ENCODE measurements at regions not wholly inside any gene's neighbourhood (a gene's known extent, or its start where the extent isn't known, plus 50 kb on each side); places are given as distances from the start of the nearest gene placed in this dataset.
A peak's percentile ranks its signal among the peaks of the same experiment; 100 is the strongest.

GRCh38 chr5:155870636-155871035 lies 456.3 kb upstream of the SGCD start:
- Histone ChIP-seq H3K4me3 (ENCODE audit: low read length) (no peak overlapping the region), H3K27ac (ENCODE audit: low read depth, low read length) (no peak overlapping the region), H3K4me1 (ENCODE audit: control insufficient read depth, insufficient read depth, low read length) (peaks cover 3% of the 10 kb centered on the region), H3K36me3 (ENCODE audit: control insufficient read depth, insufficient read depth, low read length) (no peaks in the 10 kb centered on the region), H3K9me3 (ENCODE audit: control insufficient read depth, low read length) (no peaks in the 10 kb centered on the region), H3K9ac (ENCODE audit: extremely low read depth, low read length, poor library complexity, severe bottlenecking) (no peak overlapping the region), H3K27me3 (ENCODE audit: control insufficient read depth, insufficient read depth, low read length, poor library complexity, severe bottlenecking) (no peaks in the 10 kb centered on the region)
- no peaks in the 10 kb centered on the region for H3K9me3 Mint-ChIP-seq
- peaks cover 17% of the 10 kb centered on the region for H3K4me1 Mint-ChIP-seq
- H3K27ac Mint-ChIP-seq = no peak overlapping the region
- H3K27me3 Mint-ChIP-seq (ENCODE audit: insufficient read depth) = peaks cover 10% of the 10 kb centered on the region
- no peak overlapping the region for H3K4me3 Mint-ChIP-seq
- 93 to 100% methylated on average over 3 to 7 of the region's 7 CpGs for WGBS, 2 experiments (ENCODE audit: insufficient coverage in 1 of 2, insufficient read length in 1 of 2)
- no peak for DNase-seq
- no peaks in the 10 kb centered on the region for H3K36me3 Mint-ChIP-seq (ENCODE audit: low read depth)
- TF ChIP-seq CTCF (conservative IDR thresholded peaks at IDR 0.05) = no peak

DNA sequence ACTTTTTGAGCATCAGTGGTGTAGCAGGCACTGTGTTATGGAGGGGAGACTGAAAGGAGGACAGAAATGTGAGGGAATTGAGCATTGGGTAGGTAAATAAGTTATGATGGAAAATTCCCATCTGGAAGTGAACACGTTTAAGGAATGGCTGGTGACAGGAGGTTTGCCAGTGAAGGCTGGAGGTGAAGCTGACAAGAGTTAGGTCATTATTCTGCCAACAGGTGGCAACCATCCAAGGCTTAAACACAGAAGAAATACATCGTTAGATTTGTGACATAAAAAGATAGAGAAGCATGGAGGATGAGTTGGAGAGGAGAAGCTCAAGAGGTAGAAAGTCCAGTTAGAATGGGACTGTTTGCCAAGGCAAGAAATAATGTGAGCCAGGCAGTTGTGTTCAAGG lies 455.3 kb upstream of the SGCD start:
- H3K27me3 ChIP-seq (ENCODE audit: control insufficient read depth, insufficient read depth, low read length, poor library complexity, severe bottlenecking) = no peaks in the 10 kb centered on the region
- no peaks in the 10 kb centered on the region for H3K36me3 ChIP-seq (ENCODE audit: control insufficient read depth, insufficient read depth, low read length)
- H3K4me3 Mint-ChIP-seq = no peak overlapping the region
- H3K27me3 Mint-ChIP-seq (ENCODE audit: insufficient read depth) = peaks cover 10% of the 10 kb centered on the region
- H3K27ac ChIP-seq (ENCODE audit: low read depth, low read length) = no peak overlapping the region
- DNase-seq = no peak
- H3K4me1 ChIP-seq (ENCODE audit: control insufficient read depth, insufficient read depth, low read length) = peaks cover 2% of the 10 kb centered on the region
- H3K36me3 Mint-ChIP-seq (ENCODE audit: low read depth) = no peaks in the 10 kb centered on the region
- peaks cover 15% of the 10 kb centered on the region for H3K4me1 Mint-ChIP-seq
- H3K9me3 ChIP-seq (ENCODE audit: control insufficient read depth, low read length) = no peaks in the 10 kb centered on the region
- H3K9ac ChIP-seq (ENCODE audit: extremely low read depth, low read length, poor library complexity, severe bottlenecking) = no peak overlapping the region
- 83 to 92% methylated on average over 1 to 2 of the region's 2 CpGs for WGBS, 2 experiments (ENCODE audit: insufficient coverage in 1 of 2, insufficient read length in 1 of 2)
- no peak overlapping the region for H3K4me3 ChIP-seq (ENCODE audit: low read length)
- TF ChIP-seq CTCF (conservative IDR thresholded peaks at IDR 0.05) = peak; percentile 62
- no peak overlapping the region for H3K27ac Mint-ChIP-seq
- H3K9me3 Mint-ChIP-seq = no peaks in the 10 kb centered on the region

DNA sequence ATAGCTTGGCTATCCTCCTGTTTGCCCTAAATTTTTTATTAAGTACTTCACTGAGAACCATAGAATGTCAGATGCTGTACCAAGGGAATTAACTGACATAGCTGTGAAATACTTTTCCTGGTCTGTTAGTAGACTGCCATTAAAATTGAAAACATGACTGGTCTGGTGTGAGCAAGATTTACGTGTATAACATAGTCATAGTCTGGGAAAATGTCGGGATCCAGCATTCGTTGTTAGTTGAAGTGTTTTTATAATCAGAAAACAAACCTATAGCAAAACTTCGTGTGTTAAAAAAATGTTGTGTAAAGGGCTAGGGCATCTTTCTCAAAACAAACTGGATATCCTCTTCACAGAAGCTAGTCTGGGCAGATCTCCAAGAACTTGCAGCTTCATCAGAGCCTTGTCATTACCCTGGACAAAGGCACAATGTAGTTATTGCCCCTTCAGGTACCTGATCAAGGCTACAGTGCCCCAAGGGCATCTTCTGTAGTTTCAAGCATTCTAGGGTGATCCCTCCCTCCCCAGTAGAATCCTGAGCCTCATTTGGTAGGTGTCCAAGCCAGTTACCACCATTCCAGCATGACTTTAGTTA lies 454.2 kb upstream of the SGCD start:
- no peak overlapping the region for H3K9ac ChIP-seq (ENCODE audit: extremely low read depth, low read length, poor library complexity, severe bottlenecking)
- peaks cover 6% of the 10 kb centered on the region for H3K4me1 Mint-ChIP-seq
- H3K4me1 ChIP-seq (ENCODE audit: control insufficient read depth, insufficient read depth, low read length) = peaks cover 5% of the 10 kb centered on the region
- no peak for TF ChIP-seq CTCF (conservative IDR thresholded peaks at IDR 0.05)
- DNase-seq = no peak
- H3K36me3 Mint-ChIP-seq (ENCODE audit: low read depth) = no peaks in the 10 kb centered on the region
- no peak overlapping the region for H3K27ac ChIP-seq (ENCODE audit: low read depth, low read length)
- H3K4me3 Mint-ChIP-seq = no peak overlapping the region
- 82 to 92% methylated on average over 3 to 4 of the region's 4 CpGs for WGBS, 2 experiments (ENCODE audit: insufficient coverage in 1 of 2, insufficient read length in 1 of 2)
- H3K4me3 ChIP-seq (ENCODE audit: low read length) = no peak overlapping the region
- no peaks in the 10 kb centered on the region for H3K36me3 ChIP-seq (ENCODE audit: control insufficient read depth, insufficient read depth, low read length)
- peaks cover 10% of the 10 kb centered on the region for H3K27me3 Mint-ChIP-seq (ENCODE audit: insufficient read depth)
- H3K27me3 ChIP-seq (ENCODE audit: control insufficient read depth, insufficient read depth, low read length, poor library complexity, severe bottlenecking) = no peaks in the 10 kb centered on the region
- H3K27ac Mint-ChIP-seq = no peak overlapping the region
- no peaks in the 10 kb centered on the region for H3K9me3 Mint-ChIP-seq
- no peaks in the 10 kb centered on the region for H3K9me3 ChIP-seq (ENCODE audit: control insufficient read depth, low read length)
